ENCODE measurements at regions not wholly inside any gene's neighbourhood (a gene's known extent, or its start where the extent isn't known, plus 50 kb on each side); places are given as distances from the start of the nearest gene placed in this dataset.
A peak's percentile ranks its signal among the peaks of the same experiment; 100 is the strongest.
"Not testable (repeated sequence)": the region's sequence is repeated elsewhere in the genome, so short reads cannot be mapped to it uniquely, and the experiment has no call there.

GRCh38 chr17:62134397-62134796 lies 69.3 kb upstream of the MED13 start:
- ChIA-PET POLR2A (interaction anchor here (0.6 kb wide), 1 partner anchor 27 kb away, joined by 11 read pairs; no protein-coding TSS in a partner anchor), CTCF (interaction anchor here (1.3 to 2.9 kb wide), 2 partner anchors 9 to 25 kb away, joined by 4 to 12 read pairs; no protein-coding TSS in a partner anchor)
- TF ChIP-seq CTCF (IDR thresholded peaks at IDR 0.05; ENCODE audit: control extremely low read depth, extremely low read depth, low read depth, missing control alignments), result no peak
- DNase-seq (ENCODE audit: extremely low spot score), result no peak

GRCh38 chr17:62131271-62131670 lies 66.2 kb upstream of the MED13 start:
- POLR2A ChIA-PET; DNase-seq (ENCODE audit: extremely low spot score): not testable (repeated sequence)
- CTCF ChIA-PET, result interaction anchor here (1.6 kb wide), 1 partner anchor 22 kb away, joined by 4 read pairs; no protein-coding TSS in a partner anchor

GRCh38 chr17:62130739-62131138 lies 65.7 kb upstream of the MED13 start:
- ChIA-PET POLR2A (interaction anchor here (0.7 kb wide), 1 partner anchor 90 kb away, joined by 3 read pairs; no protein-coding TSS in a partner anchor), CTCF (interaction anchor here (1.6 kb wide), 2 partner anchors 21 kb away, joined by 4 read pairs; no protein-coding TSS in a partner anchor)
- DNase-seq (ENCODE audit: extremely low spot score), result no peak
- no peak for TF ChIP-seq CTCF (IDR thresholded peaks at IDR 0.05; ENCODE audit: control extremely low read depth, extremely low read depth, low read depth, missing control alignments)

- ChIA-PET CTCF (interaction anchor here (2.2 kb wide), 1 partner anchor 16 kb away, joined by 10 read pairs; no protein-coding TSS in a partner anchor), POLR2A (no interaction called here)
- TF ChIP-seq CTCF (IDR thresholded peaks at IDR 0.05; ENCODE audit: control extremely low read depth, extremely low read depth, low read depth, missing control alignments), result no peak
- no peak for DNase-seq (ENCODE audit: extremely low spot score)
Measured at GRCh38 chr17:62126292-62126691, 61.2 kb upstream of the MED13 start.

GRCh38 chr17:62125307-62125706 lies 60.2 kb upstream of the MED13 start:
- no peak for TF ChIP-seq CTCF (IDR thresholded peaks at IDR 0.05; ENCODE audit: control extremely low read depth, extremely low read depth, low read depth, missing control alignments)
- CTCF ChIA-PET, result no interaction called here
- POLR2A ChIA-PET, result no interaction called here
- no peak for DNase-seq (ENCODE audit: extremely low spot score)

GRCh38 chr17:62121025-62121730 lies 56.1 kb upstream of the MED13 start:
- ChIA-PET POLR2A (interaction anchor here (0.5 kb wide), 1 partner anchor 258 kb away, joined by 5 read pairs; the partner anchor contains the start of gene BRIP1), CTCF (interaction anchor here (1.1 to 2.0 kb wide), 2 partner anchors 9 to 12 kb away, joined by 3 to 16 read pairs; no protein-coding TSS in a partner anchor)
- DNase-seq (ENCODE audit: extremely low spot score), result no peak
- TF ChIP-seq CTCF (IDR thresholded peaks at IDR 0.05; ENCODE audit: control extremely low read depth, extremely low read depth, low read depth, missing control alignments), result no peak

- ChIA-PET CTCF (interaction anchor here (1.3 to 2.4 kb wide), 2 partner anchors 8 to 10 kb away, joined by 3 to 13 read pairs; no protein-coding TSS in a partner anchor), POLR2A (no interaction called here)
- DNase-seq (ENCODE audit: extremely low spot score), result peak; percentile 45
- no peak for TF ChIP-seq CTCF (IDR thresholded peaks at IDR 0.05; ENCODE audit: control extremely low read depth, extremely low read depth, low read depth, missing control alignments)
Measured at GRCh38 chr17:62119373-62119772, 54.3 kb upstream of the MED13 start.

Data from GM10248 (cell line).